Colonic mucosa (tissue), 4 donors: ENCODE measurements at regions not wholly inside any gene's neighbourhood (a gene's known extent, or its start where the extent isn't known, plus 50 kb on each side); places are given as distances from the start of the nearest gene placed in this dataset.

ENCODE experiments used
- DNase-seq: peaks from one replicate; pipeline ENCODE4 v3.0.0-alpha.2; 2020
- H3K27ac ChIP-seq: fragments of 200-600 bp; one replicate; pipeline ENCODE4 v1.8.0; 2021
- H3K27me3 ChIP-seq: fragments of 200-600 bp; one replicate; pipeline ENCODE4 v1.8.0; 2021
- H3K36me3 ChIP-seq: fragments of 200-600 bp; one replicate; pipeline ENCODE4 v1.8.0; 2021
- H3K4me1 ChIP-seq: fragments of 200-600 bp; one replicate; pipeline ENCODE4 v1.8.0; 2021; ENCODE audit warnings: mild to moderate bottlenecking
- H3K4me3 ChIP-seq: fragments of 200-600 bp; one replicate; pipeline ENCODE4 v1.8.0; 2021
- H3K9ac ChIP-seq, 2 donors: one replicate each; pipeline ENCODE4 v1.7.0; 2013; ENCODE audit warnings: control low read depth in 2 of 2, low read depth in 2 of 2, low read length in 2 of 2
- H3K9me3 ChIP-seq: fragments of 200-600 bp; one replicate; pipeline ENCODE4 v1.8.0; 2021
- CTCF ChIP-seq: fragments of 200-600 bp; IDR thresholded peaks from one replicate; pipeline ENCODE4 v1.8.0; 2022; ENCODE audit warnings: antibody characterized with exemption, mild to moderate bottlenecking
- intact Hi-C: fragments of 100-400 bp; cut with DNase I; formaldehyde crosslinking; loops from one replicate; pipeline ENCODE4 v1.14.1; 2022
- donor health status: healthy.
- donor health status: DM: no; HTN: no; CAD: no.
- donor health status: DM: no; HTN: no; CAD: no.

- intact Hi-C loops = no loop called here
- DNase-seq = no peak
- Histone ChIP-seq H3K9me3 (no peaks in the 10 kb centered on the region), H3K4me1 (no peaks in the 10 kb centered on the region), H3K9ac (no peak overlapping the region), H3K4me3 (no peak overlapping the region), H3K27ac (no peak overlapping the region), H3K36me3 (no peaks in the 10 kb centered on the region), H3K27me3 (no peaks in the 10 kb centered on the region)
- TF ChIP-seq CTCF = no peak
These were observed 75.5 kb upstream of the GLS start for GRCh38 chr2:190805126-190805525.

- Histone ChIP-seq H3K4me3 (no peak overlapping the region), H3K4me1 (no peaks in the 10 kb centered on the region), H3K27ac (no peak overlapping the region), H3K9me3 (no peaks in the 10 kb centered on the region), H3K27me3 (no peaks in the 10 kb centered on the region), H3K36me3 (no peaks in the 10 kb centered on the region), H3K9ac (no peak overlapping the region)
- no peak for DNase-seq
- no peak for TF ChIP-seq CTCF
- intact Hi-C loops = no loop called here
These were observed 74.8 kb upstream of the GLS start for GRCh38 chr2:190805843-190806242.

- Histone ChIP-seq H3K4me1 (no peaks in the 10 kb centered on the region), H3K27ac (no peak overlapping the region), H3K36me3 (no peaks in the 10 kb centered on the region), H3K9me3 (no peaks in the 10 kb centered on the region), H3K4me3 (no peak overlapping the region), H3K27me3 (no peaks in the 10 kb centered on the region), H3K9ac (no peak overlapping the region)
- DNase-seq = no peak
- TF ChIP-seq CTCF = no peak
- intact Hi-C loops = no loop called here
These were observed 72.7 kb upstream of the GLS start for GRCh38 chr2:190807886-190808285.

- no peaks in the 10 kb centered on the region for H3K27me3 ChIP-seq
- H3K9me3 ChIP-seq = no peaks in the 10 kb centered on the region
- peak overlapping the region; percentile 64 for H3K27ac ChIP-seq
- no peaks in the 10 kb centered on the region for H3K4me1 ChIP-seq
- peak; percentile 58 for DNase-seq
- no peak overlapping the region for H3K9ac ChIP-seq
- TF ChIP-seq CTCF = no peak
- no peak overlapping the region for H3K4me3 ChIP-seq
- no peaks in the 10 kb centered on the region for H3K36me3 ChIP-seq
- intact Hi-C loops = no loop called here
These were observed 71.4 kb upstream of the GLS start for GRCh38 chr2:190809139-190809764.

GRCh38 chr2:190809876-190810525 is 70.6 kb upstream of the GLS start:
- peak overlapping the region; percentile 64 for H3K27ac ChIP-seq
- TF ChIP-seq CTCF = no peak

More at GRCh38 chr2:190809876-190810525, 70.6 kb upstream of the GLS start:
- H3K4me1 ChIP-seq = no peaks in the 10 kb centered on the region
- peak; percentile 42 for DNase-seq
- intact Hi-C loops = no loop called here
- no peaks in the 10 kb centered on the region for H3K36me3 ChIP-seq
- no peak overlapping the region for H3K4me3 ChIP-seq
- H3K9me3 ChIP-seq = no peaks in the 10 kb centered on the region
- H3K9ac ChIP-seq = no peak overlapping the region
- no peaks in the 10 kb centered on the region for H3K27me3 ChIP-seq
